ENCODE measurements at regions not wholly inside any gene's neighbourhood (a gene's known extent, or its start where the extent isn't known, plus 50 kb on each side); places are given as distances from the start of the nearest gene placed in this dataset.

GRCh38 chr20:60931696-60932095, 320.4 kb upstream of the CDH4 start:
- no peak for TF ChIP-seq CTCF (IDR thresholded peaks at IDR 0.05)
- no peak for TF ChIP-seq JUNB (IDR thresholded peaks at IDR 0.05)
- no peak for TF ChIP-seq ZFP36 (IDR thresholded peaks at IDR 0.05; ENCODE audit: borderline replicate concordance, partially characterized antibody)
- TF ChIP-seq CBX8 (IDR thresholded peaks at IDR 0.05): no peak
- TF ChIP-seq, protein P1, sequence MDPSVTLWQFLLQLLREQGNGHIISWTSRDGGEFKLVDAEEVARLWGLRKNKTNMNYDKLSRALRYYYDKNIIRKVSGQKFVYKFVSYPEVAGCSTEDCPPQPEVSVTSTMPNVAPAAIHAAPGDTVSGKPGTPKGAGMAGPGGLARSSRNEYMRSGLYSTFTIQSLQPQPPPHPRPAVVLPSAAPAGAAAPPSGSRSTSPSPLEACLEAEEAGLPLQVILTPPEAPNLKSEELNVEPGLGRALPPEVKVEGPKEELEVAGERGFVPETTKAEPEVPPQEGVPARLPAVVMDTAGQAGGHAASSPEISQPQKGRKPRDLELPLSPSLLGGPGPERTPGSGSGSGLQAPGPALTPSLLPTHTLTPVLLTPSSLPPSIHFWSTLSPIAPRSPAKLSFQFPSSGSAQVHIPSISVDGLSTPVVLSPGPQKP (IDR thresholded peaks at IDR 0.05; ENCODE audit: low read depth, low read length): no peak
- TF ChIP-seq EP300 (IDR thresholded peaks at IDR 0.05): no peak
